C1 segment of cervical spinal cord (tissue), 14 donors: ENCODE measurements at regions not wholly inside any gene's neighbourhood (a gene's known extent, or its start where the extent isn't known, plus 50 kb on each side); places are given as distances from the start of the nearest gene placed in this dataset.

Experiments
- DNase-seq, 14 donors: peaks; one replicate each; lab custom pipeline; 2025; lab: John Stamatoyannopoulos, UW

DNA sequence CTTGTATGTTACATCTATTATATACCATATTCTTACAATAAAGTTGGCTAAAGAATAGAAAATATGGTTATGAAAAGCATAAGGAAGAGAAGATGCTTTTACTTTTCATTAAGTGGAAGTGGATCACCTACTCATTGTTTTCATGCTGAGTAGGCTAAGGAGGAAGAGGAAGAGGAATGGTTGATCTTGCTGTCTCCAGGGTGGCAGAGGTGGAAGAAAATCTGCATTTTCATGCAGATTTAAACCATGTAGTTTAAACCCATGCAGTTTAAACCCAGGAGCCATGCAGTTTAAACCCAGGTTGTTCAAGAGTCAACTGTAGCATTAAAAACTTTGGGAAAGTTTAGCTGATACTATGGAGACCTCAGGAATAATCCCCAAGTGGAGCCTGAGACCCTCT lies 214.8 kb upstream of the NAALADL2 start:
- no peak for DNase-seq

DNA sequence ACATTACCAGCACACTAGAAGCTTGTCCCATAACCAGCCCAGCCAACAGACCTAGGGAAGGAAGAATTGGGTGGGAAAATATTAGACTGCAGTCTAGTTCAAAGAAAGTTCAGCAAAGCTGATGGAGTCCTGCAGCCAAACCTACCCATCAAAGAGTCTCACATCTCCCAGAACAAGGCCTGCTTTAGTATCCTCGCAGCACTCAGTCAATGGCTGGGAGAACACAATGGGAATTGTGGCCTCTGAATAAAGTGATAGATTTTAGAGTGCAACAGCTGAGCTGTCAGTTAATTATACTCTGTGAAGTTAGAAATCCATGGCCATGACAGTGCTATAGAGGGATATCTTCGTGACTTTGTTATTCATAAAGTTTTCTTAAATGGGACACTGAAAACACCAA lies 207.2 kb upstream of the NAALADL2 start:
- peak in 10 of 14 donors; percentile 1 to 47 (median 12) for DNase-seq

DNA sequence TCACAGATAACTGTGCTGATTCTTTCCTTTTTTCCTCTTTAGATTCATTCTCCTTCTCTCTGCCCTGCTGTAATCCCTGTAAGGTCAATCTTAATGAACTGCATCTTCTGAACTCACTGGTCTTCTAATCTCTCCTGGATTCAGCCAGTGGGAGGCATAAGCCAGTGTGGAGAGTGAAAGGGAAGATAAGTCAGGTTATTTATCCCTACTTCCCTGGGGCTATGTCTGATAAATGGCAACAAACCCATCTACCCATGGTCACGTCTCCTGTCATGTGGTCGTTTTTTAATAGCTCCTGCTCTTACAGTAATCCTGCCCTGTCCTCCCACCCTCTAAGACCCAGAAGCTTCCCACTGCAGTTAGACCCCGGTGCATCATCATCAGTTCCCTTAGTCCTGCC lies 199.6 kb upstream of the NAALADL2 start:
- DNase-seq = no peak

DNA sequence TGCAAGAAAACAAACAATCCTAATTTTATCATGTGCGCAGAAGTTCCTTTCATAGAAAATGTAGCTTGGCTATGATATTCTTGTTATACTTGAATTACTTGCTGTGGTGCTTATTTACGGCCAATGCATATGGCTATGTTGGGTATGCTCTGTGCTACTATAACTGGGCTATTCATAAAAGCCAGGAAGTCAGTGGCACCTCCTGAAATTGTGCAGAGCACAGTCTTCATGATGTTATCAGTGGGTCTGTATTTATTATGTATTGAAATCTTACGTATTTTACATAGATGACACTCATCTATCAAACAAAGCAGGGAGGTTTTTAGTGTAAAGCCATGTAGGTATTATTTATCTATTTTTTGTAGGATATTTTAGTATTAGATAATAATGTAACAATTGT lies 196.5 kb upstream of the NAALADL2 start:
- DNase-seq = no peak

DNA sequence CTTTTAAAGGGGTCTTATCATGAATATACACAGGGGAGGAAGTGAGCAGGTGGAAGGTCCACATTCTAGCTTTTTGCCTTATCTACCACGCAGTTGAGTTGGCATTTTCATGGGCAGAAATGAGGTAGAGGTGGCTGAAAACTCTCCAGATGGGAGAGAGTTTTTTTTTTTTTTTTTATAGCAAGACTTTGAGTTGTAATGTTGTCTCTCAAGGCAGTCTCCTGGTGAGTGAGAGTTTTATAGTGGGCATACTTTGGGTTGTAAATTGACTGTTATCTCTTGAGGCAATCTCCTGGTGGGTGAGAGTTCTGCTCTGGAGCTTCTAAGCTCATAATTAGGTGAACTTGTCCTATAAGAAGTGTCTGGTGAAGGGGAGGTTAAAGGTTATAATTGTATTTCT lies 191.7 kb upstream of the NAALADL2 start:
- DNase-seq = no peak

DNA sequence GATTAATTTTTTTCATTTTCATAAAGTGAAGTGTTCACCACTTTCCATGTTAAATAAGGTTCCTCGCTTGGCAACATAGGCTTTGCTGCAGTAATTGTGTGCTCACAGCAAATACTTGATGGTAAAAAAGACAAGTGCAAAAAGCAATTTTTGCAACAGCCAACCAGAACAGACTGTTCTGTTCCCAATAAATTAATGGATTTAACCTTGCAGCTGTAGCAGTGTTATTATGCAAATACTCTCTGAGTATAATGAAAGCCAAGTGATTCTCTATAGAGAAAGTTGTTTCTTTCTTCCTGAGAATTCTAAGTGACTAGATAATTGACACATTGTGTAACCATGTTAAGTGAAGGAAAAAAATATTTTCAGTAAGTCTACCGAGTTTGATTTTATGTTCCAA lies 183.7 kb upstream of the NAALADL2 start:
- no peak for DNase-seq

DNA sequence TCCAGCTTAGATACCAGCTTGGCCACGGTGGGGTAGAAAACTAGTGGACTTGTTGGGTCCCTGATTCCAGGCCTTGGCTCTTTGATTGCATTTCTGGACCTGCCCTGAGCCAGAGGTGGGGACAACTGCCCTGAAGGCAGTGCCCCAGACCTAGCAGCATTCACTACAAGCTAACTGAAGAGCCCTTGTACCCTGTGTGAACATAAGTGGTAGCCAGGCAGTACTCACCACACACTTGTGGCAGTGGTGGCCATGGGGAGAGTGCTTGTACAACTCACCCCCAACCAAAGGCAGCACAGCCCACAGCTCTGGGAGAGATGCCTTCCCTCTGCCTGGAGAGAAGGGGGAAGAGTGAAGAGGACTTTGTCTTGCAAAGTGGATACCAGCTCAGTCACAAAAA lies 177.3 kb upstream of the NAALADL2 start:
- DNase-seq = no peak

DNA sequence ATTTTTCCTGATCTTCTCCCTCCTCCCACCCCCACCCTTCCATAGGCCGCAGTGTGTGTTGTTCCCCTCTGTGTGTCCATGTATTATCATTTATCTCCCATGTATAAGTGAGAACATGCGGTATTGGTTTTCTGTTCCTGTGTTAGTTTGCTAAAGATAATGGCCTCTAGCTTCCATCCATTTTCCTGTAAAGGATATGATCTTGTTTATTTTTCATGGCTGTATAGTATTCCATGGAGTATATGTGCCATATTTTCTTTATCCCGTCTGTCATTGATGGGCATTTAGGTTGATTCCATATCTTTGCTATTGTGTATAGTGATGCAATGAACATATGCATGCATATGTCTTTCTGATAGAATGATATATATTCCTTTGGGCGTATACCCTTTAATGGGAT lies 173.3 kb upstream of the NAALADL2 start:
- DNase-seq = no peak

DNA sequence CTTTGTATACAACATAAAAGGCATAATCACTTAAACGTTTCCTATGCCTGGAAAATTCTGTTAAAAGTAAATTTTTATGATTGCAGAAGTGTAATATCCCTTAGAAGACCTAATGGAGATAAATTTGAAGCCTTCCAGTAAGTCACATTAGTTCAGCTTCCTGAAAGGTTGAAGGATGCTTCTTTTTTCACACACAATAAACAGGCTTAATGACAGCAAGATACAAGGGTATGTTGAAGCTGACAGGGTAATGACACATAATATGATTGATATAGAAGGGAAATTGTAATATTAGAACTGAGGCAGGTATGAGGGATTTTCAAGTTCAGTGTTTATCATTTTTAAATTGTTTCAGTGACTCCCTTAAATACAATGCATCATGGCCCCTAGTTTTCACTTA lies 161.8 kb upstream of the NAALADL2 start:
- no peak for DNase-seq

DNA sequence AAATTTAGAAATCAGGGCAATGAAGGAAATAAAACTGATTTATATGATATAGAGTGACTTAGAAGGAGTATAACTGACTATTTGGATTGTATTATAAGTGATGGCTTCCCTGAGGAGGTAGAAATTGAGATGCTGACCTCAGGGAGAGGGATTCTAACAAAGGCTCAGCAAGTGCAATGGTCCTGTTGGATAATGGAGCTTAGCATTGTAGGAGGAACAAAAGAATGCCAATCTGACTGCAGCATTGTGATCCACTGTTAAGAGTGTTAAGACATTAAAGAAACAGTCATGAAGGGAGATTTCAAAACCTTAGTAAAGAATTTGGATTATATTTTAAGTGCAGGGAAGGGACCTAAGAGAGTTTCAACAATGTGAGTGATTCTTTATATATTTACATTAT lies 158.4 kb upstream of the NAALADL2 start:
- no peak for DNase-seq

DNA sequence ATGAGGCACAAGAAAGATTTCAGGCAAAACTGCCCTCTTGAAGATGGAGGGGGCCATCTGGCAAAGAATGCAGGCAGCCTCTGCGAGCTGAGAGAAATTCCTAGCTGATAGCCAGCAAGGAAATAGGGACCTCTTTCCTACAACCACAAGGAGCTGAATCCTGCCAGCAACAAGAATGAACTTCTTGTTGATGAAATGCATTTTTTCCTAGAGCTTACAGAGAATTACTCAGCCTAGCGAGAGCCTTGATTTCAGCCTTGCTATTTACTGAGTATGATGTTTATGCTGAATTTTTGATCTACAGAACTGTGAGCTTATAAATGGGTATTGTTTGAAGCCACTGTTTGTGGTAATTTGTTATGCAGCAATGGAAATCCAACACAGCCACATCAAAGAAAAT lies 148.5 kb upstream of the NAALADL2 start:
- DNase-seq = no peak

DNA sequence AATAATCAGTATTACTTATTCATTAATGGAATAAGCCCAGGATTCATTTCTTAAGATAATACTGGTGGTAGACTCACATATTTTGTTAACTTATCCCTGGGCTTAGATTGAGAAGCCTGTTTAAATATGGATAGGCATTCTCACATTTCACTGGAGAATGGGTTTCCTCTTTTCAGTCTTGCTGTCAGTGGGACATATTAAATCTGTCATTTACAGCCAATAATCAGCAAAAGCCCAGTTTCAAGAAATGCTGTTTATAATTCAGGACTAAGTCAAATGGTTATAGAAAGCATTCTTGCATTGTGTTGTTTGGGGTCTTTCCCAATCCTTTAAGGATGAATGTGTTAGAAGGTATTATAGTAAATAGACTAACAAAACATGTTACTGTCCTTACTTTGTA lies 143.7 kb upstream of the NAALADL2 start:
- DNase-seq = no peak

DNA sequence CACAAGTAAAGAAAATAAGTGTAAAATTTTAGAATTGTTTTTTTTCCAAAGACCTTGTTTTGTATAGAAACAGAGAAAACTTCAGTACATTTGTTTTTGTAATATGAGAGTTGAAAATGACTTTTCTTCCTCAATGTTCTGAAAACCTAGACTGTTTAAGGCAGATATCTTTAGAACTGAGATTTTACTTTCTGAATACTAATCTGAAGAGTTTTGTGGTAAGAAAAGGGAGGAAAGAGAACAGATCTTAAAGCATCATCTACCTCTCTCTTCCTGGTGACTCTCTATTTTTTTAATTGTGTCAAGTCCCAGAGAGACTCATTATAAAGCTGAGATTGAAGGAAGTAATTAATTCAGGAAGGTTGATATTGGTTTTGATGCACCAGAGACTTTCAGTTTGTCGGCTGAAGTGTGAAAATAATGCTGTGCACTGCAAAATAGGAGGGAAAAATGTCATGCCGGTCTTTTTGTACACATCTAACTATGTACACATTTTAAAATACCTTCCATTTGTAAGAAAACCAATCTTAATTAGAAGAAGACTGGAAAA lies 142.1 kb upstream of the NAALADL2 start:
- DNase-seq = no peak

DNA sequence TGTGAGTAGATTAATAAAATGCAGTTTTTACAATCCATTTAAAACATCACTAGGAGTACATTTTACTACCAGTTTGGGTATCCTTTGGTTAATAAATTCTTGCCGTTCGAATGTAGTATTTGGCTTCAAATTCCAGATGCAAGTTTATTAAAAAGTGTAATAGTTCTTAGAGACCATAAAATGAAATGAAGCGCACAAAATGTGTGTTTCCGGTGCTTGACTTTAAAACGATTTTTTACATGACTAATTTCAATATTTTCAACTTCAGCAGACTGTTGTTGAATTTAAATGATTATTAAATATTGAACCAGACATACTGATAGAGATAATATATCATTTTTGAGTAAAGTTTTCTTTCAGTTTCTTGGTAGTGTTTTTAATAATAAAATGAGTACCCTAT lies 138.4 kb upstream of the NAALADL2 start:
- DNase-seq = no peak

DNA sequence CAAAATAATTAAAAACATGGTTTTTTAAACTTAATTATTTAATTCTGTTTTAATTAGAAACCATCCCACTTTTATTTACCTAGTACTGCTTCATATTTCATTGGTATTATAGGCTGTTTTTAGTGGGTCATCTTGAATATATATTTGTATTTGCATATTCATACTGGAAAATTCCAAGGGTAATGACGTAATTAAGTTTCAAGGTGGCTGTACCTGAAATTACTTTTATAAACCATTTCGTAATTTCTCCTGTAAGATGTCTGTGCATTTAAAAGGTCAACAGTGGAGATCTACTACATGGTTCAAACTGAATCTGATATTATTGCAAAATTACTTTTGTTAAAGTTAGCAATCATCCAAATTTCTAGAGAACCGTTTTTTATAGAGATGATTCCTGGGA lies 133.8 kb upstream of the NAALADL2 start:
- DNase-seq = no peak

DNA sequence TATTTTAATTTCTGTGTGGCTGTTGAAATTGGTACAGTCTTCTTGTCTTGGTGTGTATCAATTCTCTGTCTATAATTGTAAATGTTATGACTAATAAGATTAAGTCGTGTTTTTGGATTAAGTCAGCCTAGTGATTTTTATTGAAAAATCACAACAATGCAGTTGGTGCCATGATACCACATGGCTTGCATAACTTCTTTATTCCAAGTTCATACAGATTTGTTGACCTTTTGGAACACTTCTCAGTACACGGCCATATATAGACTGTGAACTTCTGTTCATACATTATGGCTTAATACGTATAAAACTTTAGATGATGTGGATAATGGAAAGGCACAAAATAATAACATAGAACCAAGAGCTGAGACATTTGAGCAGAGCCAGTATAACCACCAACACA lies 121.2 kb upstream of the NAALADL2 start:
- no peak for DNase-seq

DNA sequence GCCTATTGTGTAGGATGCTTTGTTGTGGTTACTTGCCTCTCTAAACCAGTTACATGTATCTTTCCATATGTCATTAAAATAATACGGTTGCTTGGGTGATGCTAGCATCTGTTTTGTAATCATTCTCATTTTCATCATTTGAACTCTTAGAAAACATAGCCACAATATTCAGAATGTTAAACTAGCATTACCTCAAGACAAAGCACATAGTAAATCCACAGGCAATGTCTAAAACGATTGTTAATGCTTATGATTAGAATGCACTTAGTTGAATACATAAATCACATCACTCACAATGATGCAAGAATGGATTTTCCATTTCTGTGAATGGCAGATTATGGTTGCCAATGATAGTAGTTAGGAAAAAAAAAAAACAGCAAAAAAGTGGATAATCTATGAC lies 110.0 kb upstream of the NAALADL2 start:
- no peak for DNase-seq

DNA sequence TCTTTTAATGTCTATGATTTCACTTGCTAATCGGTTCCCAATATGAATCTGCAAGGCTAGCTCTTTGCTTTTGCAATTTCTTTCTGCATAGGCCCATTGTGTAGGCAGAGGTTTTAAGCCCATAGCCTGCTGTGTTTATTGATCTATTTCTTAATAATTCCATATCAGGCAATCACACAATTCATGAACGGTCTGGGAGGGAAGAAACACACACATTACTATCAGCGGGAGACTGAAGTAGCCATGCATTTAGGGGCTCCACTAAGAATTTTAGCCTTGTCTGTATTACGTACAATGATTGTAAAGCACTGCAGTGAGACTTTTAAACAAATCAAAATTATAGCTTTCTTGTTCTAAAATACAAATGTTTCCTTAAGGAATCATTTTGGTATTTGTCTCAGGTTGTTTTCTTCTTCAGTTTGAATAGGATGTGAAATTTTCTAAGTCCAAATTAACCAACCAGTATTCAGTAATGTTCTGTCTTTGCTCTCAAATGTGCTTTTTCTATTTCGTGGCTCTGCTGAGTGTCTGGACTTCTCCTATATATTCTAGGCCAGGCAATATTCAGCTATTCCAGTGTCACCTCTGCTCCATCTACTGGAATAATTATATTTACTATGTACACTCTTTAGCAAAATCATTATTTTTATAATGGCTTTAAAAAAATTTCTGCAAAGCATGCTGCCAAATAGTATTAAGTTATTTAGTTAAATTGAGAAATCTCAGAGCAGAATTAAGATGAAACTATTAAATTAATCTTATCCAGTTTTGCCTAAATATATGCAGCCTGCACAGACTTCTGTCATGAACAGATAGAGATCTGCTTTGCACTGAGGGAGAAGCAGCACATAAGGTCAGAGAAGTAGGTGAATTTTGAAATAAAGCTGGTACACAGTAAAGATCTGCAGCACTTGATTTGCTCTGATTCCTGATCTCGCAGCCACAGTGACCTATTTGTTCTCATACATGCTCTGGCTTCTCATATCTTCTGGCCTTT lies 103.0 kb upstream of the NAALADL2 start:
- no peak for DNase-seq

DNA sequence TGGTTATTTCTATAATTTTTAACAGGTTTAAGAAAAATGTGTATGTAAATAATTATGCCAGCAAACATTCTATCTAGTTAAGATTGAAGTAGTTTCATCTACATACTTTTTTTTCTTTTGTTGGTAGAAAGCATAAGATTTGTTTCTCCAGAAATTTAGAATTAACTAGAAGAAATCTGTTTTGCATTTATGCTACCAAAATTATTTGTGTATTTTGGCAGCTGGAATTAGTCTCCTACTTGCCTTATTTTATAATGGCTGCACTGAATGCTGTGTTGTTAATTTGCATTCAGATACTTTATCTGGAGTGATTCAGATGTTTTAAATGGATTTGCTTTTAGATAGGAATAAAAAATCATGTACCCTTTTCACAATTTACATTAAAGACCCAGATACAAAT lies 100.2 kb upstream of the NAALADL2 start:
- no peak for DNase-seq

DNA sequence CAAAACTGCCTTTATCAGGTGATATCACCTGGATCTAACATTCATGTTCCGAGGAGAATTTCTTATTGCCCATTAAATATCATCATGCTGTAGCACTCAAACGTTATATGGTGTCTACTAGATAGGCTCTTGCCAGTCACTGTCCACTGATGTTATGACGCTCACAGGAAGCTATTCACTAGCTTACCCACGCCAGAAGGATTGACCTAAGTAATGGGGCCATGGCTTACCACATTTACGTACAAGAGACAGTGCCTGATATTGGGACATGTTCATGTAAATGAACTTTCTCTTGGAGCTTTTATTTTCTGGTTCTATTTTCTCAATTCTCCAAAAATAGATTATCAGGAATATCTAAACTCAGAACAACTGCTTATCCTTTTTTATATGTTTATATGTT lies 91.7 kb upstream of the NAALADL2 start:
- no peak for DNase-seq

DNA sequence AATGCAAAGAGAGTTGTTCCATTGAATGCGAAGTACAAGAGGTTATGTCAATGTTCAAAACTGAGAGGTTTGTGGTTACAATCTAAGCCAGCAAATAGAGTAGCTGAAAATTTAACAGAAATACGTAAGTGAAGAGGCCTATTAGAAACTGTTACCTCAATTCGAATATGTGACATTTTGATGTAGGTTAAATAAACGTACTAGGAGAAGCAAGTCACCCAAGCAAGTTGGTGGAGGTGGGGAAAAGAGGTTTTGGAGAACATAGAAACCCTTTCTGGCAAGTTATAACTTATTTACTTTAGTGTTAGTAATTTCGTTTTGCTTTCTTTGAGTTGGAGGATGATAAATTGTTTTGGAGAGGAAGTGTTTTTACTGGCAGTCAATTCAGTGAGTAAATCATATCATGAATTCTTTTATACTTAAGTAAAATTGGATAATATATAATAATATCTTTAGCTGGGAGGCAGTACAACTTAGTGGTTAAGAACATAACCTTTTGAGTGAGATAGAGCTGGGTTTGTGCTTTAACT lies 91.2 kb upstream of the NAALADL2 start:
- no peak for DNase-seq

DNA sequence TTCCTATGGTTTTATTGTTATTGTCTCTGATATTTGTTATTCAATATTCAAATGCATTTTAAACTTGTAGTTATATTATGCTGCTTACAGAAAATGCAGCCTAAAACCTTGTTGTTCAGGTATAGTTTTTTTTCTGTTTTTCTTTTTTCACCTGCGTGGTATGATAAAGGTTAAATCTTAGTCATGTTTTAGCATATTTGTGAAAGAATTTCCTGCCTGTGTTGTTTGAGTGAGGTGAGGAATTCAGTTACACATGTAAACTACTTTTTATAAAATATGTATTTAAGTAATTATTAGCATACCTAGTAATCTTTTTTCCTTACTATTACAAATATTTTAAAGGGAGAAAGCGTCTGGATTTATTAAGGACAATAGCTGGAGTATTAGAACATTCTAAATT lies 90.0 kb upstream of the NAALADL2 start:
- no peak for DNase-seq

DNA sequence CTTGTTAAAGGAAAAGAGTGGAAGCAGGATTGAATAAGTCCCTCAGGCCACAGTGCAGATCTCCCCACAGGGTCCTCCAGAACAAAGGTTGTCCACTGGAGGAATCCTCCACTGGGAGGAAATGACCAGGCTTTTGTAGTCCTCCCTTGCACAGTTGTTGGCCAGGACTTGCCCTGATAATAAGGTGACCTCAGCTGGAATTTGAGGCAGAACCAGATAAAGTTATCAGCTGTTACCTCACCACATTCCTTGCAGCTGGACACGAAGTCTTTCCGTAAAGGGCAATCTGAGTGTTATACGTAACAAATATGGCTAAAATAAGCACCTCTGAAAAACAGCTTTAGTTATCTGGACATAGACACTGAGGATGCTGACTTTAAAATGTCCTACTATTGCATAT lies 83.5 kb upstream of the NAALADL2 start:
- DNase-seq = no peak
